ENCODE measurements at regions not wholly inside any gene's neighbourhood (a gene's known extent, or its start where the extent isn't known, plus 50 kb on each side); places are given as distances from the start of the nearest gene placed in this dataset.

DNA sequence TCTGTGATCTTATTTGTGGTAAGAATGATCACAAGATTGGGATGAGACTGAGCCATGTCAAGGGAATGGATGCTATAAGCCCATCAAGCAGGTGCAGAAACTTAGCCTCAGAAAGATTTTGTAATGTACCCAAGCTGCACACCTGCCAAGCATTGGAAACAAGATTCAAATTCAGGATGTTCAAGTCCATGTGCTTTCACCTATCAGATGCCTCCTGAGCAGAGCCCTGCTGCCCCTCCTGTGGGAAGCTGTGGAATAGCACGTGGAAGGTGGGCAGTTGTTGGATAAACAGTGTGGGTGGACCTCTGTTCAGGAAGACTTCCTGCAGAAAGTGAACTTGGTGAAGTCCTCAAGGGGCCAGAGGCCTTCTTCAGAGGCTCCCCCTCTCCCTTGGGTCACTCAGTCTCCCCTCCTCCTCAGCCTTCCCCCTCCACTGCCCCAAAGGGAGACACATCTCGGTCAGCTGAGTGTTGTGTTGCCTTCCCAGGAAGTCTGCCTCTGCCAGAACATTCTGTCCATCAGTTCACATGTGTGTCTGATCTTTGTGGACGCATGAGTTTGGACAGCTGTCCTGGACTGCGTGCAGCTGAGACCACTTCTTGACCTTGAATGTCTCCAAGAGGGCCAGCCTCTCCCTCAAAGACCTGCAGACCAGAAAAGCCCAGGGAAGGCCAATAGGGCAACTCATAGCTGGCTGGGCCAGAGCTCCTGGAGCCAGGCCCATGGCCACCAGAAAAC is 186.1 kb downstream of the INHBB start:
- TF ChIP-seq REST (IDR thresholded peaks at IDR 0.05; ENCODE audit: low read depth) (no peak), TCF12 (IDR thresholded peaks at IDR 0.05; ENCODE audit: low read depth) (no peak), RAD21 (IDR thresholded peaks at IDR 0.05; ENCODE audit: low read depth) (no peak), YY1 (IDR thresholded peaks at IDR 0.05; ENCODE audit: low read depth) (no peak), EGR1 (IDR thresholded peaks at IDR 0.05) (no peak), TAF1 (IDR thresholded peaks at IDR 0.05; ENCODE audit: low read depth) (no peak), USF1 (IDR thresholded peaks at IDR 0.05) (no peak), ZBTB7A (IDR thresholded peaks at IDR 0.05; ENCODE audit: low read depth) (no peak), CEBPB (IDR thresholded peaks at IDR 0.05) (no peak), NFIC (IDR thresholded peaks at IDR 0.05) (no peak), TEAD4 (IDR thresholded peaks at IDR 0.05) (no peak), FOXM1 (IDR thresholded peaks at IDR 0.05; ENCODE audit: borderline replicate concordance, low read depth) (no peak), CREB1 (IDR thresholded peaks at IDR 0.05; ENCODE audit: low read depth) (no peak), EP300 (IDR thresholded peaks at IDR 0.05; ENCODE audit: borderline replicate concordance) (no peak)
- TF ChIP-seq, protein P1, sequence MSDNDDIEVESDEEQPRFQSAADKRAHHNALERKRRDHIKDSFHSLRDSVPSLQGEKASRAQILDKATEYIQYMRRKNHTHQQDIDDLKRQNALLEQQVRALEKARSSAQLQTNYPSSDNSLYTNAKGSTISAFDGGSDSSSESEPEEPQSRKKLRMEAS (IDR thresholded peaks at IDR 0.05) = no peak

DNA sequence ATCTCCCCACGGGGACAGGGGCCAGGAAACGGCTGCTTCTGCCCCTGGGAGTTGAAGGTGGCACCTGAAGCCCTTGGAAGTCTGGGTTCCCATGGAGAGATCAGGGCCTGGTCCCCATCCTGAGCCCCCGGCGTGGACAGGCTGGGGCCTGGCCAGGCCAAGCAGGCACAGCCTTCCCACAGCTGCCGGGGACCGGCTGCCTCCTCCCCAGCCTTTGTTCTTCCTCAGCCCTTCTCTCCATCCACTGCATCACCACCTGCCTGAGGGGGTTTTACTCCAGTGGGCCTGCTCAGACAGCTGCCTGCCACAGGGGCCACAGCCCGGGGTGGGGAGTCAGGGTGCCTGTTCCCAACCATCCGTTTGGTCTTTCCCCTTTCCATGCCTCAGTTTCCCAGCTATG is 187.7 kb downstream of the INHBB start:
- no peak for TF ChIP-seq YY1 (IDR thresholded peaks at IDR 0.05; ENCODE audit: low read depth)
- no peak for TF ChIP-seq REST (IDR thresholded peaks at IDR 0.05; ENCODE audit: low read depth)
- no peak for TF ChIP-seq ZBTB7A (IDR thresholded peaks at IDR 0.05; ENCODE audit: low read depth)
- no peak for TF ChIP-seq CEBPB (IDR thresholded peaks at IDR 0.05)
- TF ChIP-seq, protein P1 (IDR thresholded peaks at IDR 0.05) = no peak
- TF ChIP-seq CREB1 (IDR thresholded peaks at IDR 0.05; ENCODE audit: low read depth) = no peak
- TF ChIP-seq RAD21 (IDR thresholded peaks at IDR 0.05; ENCODE audit: low read depth) = no peak
- no peak for TF ChIP-seq EP300 (IDR thresholded peaks at IDR 0.05; ENCODE audit: borderline replicate concordance)
- no peak for TF ChIP-seq TCF12 (IDR thresholded peaks at IDR 0.05; ENCODE audit: low read depth)
- no peak for TF ChIP-seq USF1 (IDR thresholded peaks at IDR 0.05)
- no peak for TF ChIP-seq NFIC (IDR thresholded peaks at IDR 0.05)
- no peak for TF ChIP-seq TAF1 (IDR thresholded peaks at IDR 0.05; ENCODE audit: low read depth)
- TF ChIP-seq FOXM1 (IDR thresholded peaks at IDR 0.05; ENCODE audit: borderline replicate concordance, low read depth) = no peak
- TF ChIP-seq EGR1 (IDR thresholded peaks at IDR 0.05) = no peak

DNA sequence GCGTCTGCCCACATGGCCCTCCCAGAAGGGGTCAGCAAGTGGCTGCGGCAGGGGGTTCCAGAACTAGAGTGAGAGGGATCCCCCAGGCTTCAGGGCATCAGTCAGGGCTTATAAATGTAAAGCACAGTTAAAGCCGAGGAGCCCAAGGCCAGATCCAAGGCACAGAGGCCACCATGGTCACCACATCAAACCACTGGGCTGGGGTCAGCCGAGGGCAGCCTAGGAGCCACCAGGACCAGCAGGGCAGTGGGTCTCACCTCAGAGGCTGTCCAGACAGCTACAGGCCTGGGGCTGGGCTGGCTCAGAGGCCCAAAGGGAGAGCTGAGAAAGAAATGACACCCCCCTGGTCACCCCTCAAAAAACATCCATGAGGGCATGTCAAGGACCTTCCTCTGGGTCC is 188.5 kb downstream of the INHBB start:
- no peak for TF ChIP-seq FOXM1 (IDR thresholded peaks at IDR 0.05; ENCODE audit: borderline replicate concordance, low read depth)

GRCh38 chr2:120535081-120535480 is 189.1 kb downstream of the INHBB start:
- TF ChIP-seq CEBPB (IDR thresholded peaks at IDR 0.05) = no peak
- TF ChIP-seq RAD21 (IDR thresholded peaks at IDR 0.05; ENCODE audit: low read depth) = no peak
- no peak for TF ChIP-seq TCF12 (IDR thresholded peaks at IDR 0.05; ENCODE audit: low read depth)
- TF ChIP-seq ZBTB7A (IDR thresholded peaks at IDR 0.05; ENCODE audit: low read depth) = no peak
- no peak for TF ChIP-seq TAF1 (IDR thresholded peaks at IDR 0.05; ENCODE audit: low read depth)
- TF ChIP-seq EGR1 (IDR thresholded peaks at IDR 0.05) = no peak
- no peak for TF ChIP-seq YY1 (IDR thresholded peaks at IDR 0.05; ENCODE audit: low read depth)
- no peak for TF ChIP-seq USF1 (IDR thresholded peaks at IDR 0.05)
- no peak for TF ChIP-seq REST (IDR thresholded peaks at IDR 0.05; ENCODE audit: low read depth)
- no peak for TF ChIP-seq EP300 (IDR thresholded peaks at IDR 0.05; ENCODE audit: borderline replicate concordance)
- TF ChIP-seq TEAD4 (IDR thresholded peaks at IDR 0.05) = no peak
- no peak for TF ChIP-seq NFIC (IDR thresholded peaks at IDR 0.05)
- no peak for TF ChIP-seq FOXM1 (IDR thresholded peaks at IDR 0.05; ENCODE audit: borderline replicate concordance, low read depth)
